OCI-LY1 (cell line): ENCODE measurements at regions not wholly inside any gene's neighbourhood (a gene's known extent, or its start where the extent isn't known, plus 50 kb on each side); places are given as distances from the start of the nearest gene placed in this dataset.

Experiments
- H2AFZ ChIP-seq: fragments of 200-600 bp; sonication (generic), shearing (Covaris generic); 2 replicates; pipeline ENCODE4 v1.6.0; 2014; ENCODE audit warnings: antibody characterized with exemption, mild to moderate bottlenecking, low read length
- H3F3A ChIP-seq: fragments of 200-600 bp; sonication (generic), shearing (Covaris generic); 2 replicates; pipeline ENCODE4 v1.6.0; 2014; ENCODE audit warnings: mild to moderate bottlenecking, antibody characterized with exemption, low read length, moderate library complexity; ENCODE audit not compliant: insufficient read depth
- H3K27ac ChIP-seq: fragments of 200-600 bp; sonication (generic); 2 replicates; pipeline ENCODE4 v1.5.1; 2014; ENCODE audit warnings: low read length, mixed run types, mild to moderate bottlenecking, low read depth; ENCODE audit not compliant: poor library complexity, severe bottlenecking
- H3K27me3 ChIP-seq: fragments of 200-600 bp; sonication (generic); 2 replicates; pipeline ENCODE4 v1.6.0; 2014; ENCODE audit warnings: antibody characterized with exemption, mild to moderate bottlenecking, low read length, moderate library complexity; ENCODE audit not compliant: insufficient read depth
- H3K36me3 ChIP-seq: fragments of 200-600 bp; sonication (generic); 2 replicates; pipeline ENCODE4 v1.6.1; 2014; ENCODE audit warnings: mild to moderate bottlenecking, antibody characterized with exemption, low read length, moderate library complexity, mixed read lengths; ENCODE audit not compliant: insufficient read depth
- H3K4me1 ChIP-seq: fragments of 200-600 bp; sonication (generic); 2 replicates; pipeline ENCODE4 v1.5.1; 2014; ENCODE audit warnings: mild to moderate bottlenecking, low read length, moderate library complexity; ENCODE audit not compliant: insufficient read depth, severe bottlenecking
- H3K4me2 ChIP-seq: fragments of 200-600 bp; sonication (generic), shearing (Covaris generic); 2 replicates; pipeline ENCODE4 v1.6.1; 2014; ENCODE audit warnings: low read length
- H3K4me3 ChIP-seq: fragments of 200-600 bp; sonication (generic); 2 replicates; pipeline ENCODE4 v1.5.1; 2014; ENCODE audit warnings: low read length, low read depth, mild to moderate bottlenecking, mixed read lengths; ENCODE audit not compliant: poor library complexity, severe bottlenecking
- H3K79me2 ChIP-seq: fragments of 200-600 bp; shearing (Covaris generic); 2 replicates; pipeline ENCODE4 v1.6.1; 2016; ENCODE audit warnings: mixed run types, low read length, mixed read lengths; ENCODE audit not compliant: insufficient read depth
- H3K9ac ChIP-seq: fragments of 200-600 bp; sonication (generic), shearing (Covaris generic); 2 replicates; pipeline ENCODE4 v1.6.1; 2014; ENCODE audit warnings: mild to moderate bottlenecking, low read length, mixed read lengths
- H3K9me2 ChIP-seq: fragments of 200-600 bp; sonication (generic), shearing (Covaris generic); 2 replicates; pipeline ENCODE4 v1.6.1; 2014; ENCODE audit warnings: low read depth, mild to moderate bottlenecking, low read length, mixed read lengths
- H3K9me3 ChIP-seq: fragments of 200-600 bp; shearing (Covaris generic); 2 replicates; pipeline ENCODE4 v1.6.1; 2014; ENCODE audit warnings: low read length, mixed read lengths
- H4K20me1 ChIP-seq: fragments of 200-600 bp; sonication (generic), shearing (Covaris generic); 2 replicates; pipeline ENCODE4 v1.6.0; 2016; ENCODE audit warnings: mild to moderate bottlenecking, low read length; ENCODE audit not compliant: insufficient read depth
- EZH2 ChIP-seq: fragments of 200-600 bp; sonication (generic), shearing (Covaris generic); IDR thresholded peaks from 2 replicates; pipeline ENCODE4 v1.8.0; 2017; ENCODE audit warnings: borderline replicate concordance, mixed run types, mild to moderate bottlenecking, antibody characterized with exemption, low read length, moderate library complexity, mixed read lengths
- TF ChIP-seq, protein P1 (sequence below): fragments of 200-600 bp; sonication (generic), shearing (Covaris generic); IDR thresholded peaks from 2 replicates; pipeline ENCODE4 v1.5.1; 2017; ENCODE audit warnings: mild to moderate bottlenecking, antibody characterized with exemption, low read length, moderate library complexity, mixed read lengths

DNA sequence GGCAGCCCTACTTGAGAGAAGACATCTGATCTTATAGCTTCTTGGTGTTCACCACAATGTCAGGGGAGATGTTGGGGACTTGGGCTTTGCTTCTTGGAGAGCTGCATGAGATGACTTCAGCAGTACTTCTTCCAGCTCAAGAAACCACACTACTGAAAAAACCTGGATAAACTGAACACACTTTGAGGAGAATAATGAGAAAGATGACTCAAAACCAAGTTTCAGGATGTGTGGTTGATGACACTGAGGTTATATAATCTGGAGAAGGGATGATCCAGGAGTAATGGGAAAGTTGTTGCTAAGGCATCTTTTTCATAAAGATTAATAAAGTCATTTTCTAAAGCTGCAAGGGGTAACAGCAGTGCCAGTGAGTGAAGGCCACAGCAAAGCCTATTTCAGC, 58.4 kb upstream of the PNPLA4 start:
- H3K9me2 ChIP-seq: no peaks in the 10 kb centered on the region
- no peaks in the 10 kb centered on the region for H3K27me3 ChIP-seq
- no peaks in the 10 kb centered on the region for H3K4me1 ChIP-seq
- H3K79me2 ChIP-seq: no peaks in the 10 kb centered on the region
- no peak overlapping the region for H3K4me3 ChIP-seq
- no peak overlapping the region for H3K9ac ChIP-seq
- no peaks in the 10 kb centered on the region for H3K36me3 ChIP-seq
- no peaks in the 10 kb centered on the region for H4K20me1 ChIP-seq
- H2AFZ ChIP-seq: no peak overlapping the region
- TF ChIP-seq EZH2: no peak
- TF ChIP-seq, protein P1, sequence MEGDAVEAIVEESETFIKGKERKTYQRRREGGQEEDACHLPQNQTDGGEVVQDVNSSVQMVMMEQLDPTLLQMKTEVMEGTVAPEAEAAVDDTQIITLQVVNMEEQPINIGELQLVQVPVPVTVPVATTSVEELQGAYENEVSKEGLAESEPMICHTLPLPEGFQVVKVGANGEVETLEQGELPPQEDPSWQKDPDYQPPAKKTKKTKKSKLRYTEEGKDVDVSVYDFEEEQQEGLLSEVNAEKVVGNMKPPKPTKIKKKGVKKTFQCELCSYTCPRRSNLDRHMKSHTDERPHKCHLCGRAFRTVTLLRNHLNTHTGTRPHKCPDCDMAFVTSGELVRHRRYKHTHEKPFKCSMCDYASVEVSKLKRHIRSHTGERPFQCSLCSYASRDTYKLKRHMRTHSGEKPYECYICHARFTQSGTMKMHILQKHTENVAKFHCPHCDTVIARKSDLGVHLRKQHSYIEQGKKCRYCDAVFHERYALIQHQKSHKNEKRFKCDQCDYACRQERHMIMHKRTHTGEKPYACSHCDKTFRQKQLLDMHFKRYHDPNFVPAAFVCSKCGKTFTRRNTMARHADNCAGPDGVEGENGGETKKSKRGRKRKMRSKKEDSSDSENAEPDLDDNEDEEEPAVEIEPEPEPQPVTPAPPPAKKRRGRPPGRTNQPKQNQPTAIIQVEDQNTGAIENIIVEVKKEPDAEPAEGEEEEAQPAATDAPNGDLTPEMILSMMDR: no peak
- no peak overlapping the region for H3K4me2 ChIP-seq
- H3F3A ChIP-seq: no peaks in the 10 kb centered on the region
- H3K9me3 ChIP-seq: no peaks in the 10 kb centered on the region
- H3K27ac ChIP-seq: no peak overlapping the region

DNA sequence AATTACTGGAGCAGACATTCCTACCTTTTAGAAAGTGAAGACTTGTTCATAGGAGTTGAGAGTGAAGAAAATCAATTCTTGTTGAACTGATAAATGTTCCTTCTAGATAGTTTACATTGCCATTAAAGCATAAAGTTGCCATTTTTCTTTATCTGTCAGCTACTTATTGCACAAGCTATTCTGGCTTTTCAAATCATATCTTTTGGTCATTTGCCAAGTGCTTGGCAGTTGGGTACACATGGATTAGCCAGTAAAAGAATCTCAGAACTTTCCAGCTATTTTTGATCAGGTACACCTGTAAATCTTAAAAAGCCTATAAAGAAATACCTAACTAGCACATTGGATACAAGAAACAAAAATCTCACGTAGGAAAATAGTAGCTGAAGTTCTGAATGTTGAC, 56.4 kb upstream of the PNPLA4 start:
- TF ChIP-seq EZH2: no peak
- TF ChIP-seq, protein P1: no peak

More for the DNA sequence above, 56.4 kb upstream of the PNPLA4 start:
- Histone ChIP-seq H3K4me1 (no peaks in the 10 kb centered on the region), H3K4me3 (no peak overlapping the region), H2AFZ (no peak overlapping the region), H3K36me3 (no peaks in the 10 kb centered on the region), H3K27me3 (no peaks in the 10 kb centered on the region), H3K79me2 (no peaks in the 10 kb centered on the region), H3K9me2 (no peaks in the 10 kb centered on the region), H4K20me1 (no peaks in the 10 kb centered on the region), H3K27ac (no peak overlapping the region), H3K4me2 (no peak overlapping the region), H3F3A (no peaks in the 10 kb centered on the region), H3K9me3 (no peaks in the 10 kb centered on the region), H3K9ac (no peak overlapping the region)
